NCI-H2196 (cell line): ENCODE measurements at regions not wholly inside any gene's neighbourhood (a gene's known extent, or its start where the extent isn't known, plus 50 kb on each side); places are given as distances from the start of the nearest gene placed in this dataset.
"Not testable (repeated sequence)": the region's sequence is repeated elsewhere in the genome, so short reads cannot be mapped to it uniquely, and the experiment has no call there.

Experiments used
- DNase-seq: peaks from one replicate; lab custom pipeline; 2025; ENCODE audit not compliant: unreplicated experiment; lab: John Stamatoyannopoulos, UW

- no peak for DNase-seq
Observed at GRCh38 chr18:66894851-66895250, 291.0 kb upstream of the CDH19 start.

- DNase-seq, result not testable (repeated sequence)
Observed at GRCh38 chr18:66892388-66892787, 288.5 kb upstream of the CDH19 start.

DNA sequence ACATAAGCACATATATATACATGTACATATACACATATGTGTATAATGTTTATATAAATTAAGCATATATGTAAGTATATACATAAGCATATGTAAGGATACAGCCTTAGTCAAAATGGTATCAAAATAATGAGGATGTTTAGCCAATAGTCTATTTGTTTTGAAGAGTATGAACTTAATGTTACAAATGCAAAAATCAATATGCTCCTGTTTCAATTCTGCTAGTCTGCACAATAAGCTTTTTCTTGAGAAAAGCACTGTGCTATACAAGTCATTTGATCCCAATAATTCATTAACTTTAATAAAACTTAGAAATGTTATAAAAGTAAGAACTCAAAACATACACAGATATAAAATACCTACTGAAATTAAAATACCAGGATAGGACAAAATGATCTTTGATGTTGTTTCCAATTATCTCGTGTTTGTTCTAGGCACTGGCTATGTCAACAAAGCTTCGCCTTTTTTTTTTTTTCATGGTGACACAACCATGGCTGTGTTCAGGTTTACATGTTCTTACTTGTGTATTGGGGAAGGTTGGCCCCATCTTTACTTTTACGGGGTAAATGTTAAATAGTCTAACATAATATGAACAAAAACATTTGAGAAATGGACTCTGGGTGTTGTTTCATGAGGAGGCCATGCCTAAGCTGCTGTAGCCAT is 271.1 kb upstream of the CDH19 start:
- no peak for DNase-seq

DNA sequence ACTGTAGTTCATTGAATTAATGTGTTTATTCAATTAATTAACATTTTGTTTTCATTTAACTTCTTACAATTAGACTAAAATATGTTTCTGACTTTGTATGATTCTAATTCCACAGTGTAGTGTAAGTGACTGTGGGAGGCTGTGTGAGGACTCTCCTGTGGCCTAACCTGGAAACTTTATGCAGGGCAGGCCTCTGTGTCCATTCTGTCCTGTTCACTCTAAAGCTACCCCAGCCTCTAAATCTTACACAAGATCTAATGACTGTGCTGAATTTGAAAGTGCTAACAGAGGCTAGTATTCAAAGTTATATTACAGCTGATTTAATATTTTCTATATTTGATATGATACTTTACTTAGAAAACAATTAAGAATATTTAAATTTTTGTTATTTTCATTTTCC is 270.5 kb upstream of the CDH19 start:
- no peak for DNase-seq

GRCh38 chr18:66873899-66874298 is 270.0 kb upstream of the CDH19 start:
- no peak for DNase-seq

DNA sequence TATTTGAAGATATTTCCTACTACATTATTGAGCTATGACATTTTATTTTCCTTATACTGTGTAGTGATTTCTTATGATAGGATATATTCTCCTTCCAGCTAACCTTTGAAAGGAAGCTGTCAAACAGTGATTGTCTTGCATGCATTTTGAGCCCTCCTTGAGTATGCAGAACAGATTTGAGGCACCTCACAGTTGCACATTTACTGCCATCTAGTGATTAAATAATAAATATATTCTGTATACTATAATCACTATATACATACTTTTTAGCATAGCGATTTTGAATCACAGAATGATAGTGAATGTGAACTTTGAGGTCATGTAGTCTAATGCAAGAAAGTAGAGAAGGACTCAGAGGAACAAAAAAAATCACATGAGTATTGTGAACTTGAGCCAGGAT is 268.4 kb upstream of the CDH19 start:
- DNase-seq, result peak; percentile 34

DNA sequence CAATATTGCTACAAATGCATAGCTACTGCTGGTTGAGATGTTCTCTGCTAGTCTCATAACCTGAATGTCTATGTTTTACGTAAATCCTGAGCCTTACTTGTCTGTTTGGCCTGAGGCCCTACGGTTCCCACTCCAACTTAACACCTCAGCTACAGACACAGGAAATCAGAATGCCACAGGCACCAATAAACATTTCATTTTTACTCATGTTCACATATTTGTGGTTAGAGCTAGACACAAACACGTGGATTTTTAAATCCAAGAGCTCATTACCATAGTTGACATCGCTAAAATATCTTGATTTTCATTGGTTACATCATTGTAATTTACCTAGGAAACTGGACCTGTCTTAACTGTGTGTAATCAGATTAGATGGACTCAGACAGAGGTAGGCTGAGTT is 263.8 kb upstream of the CDH19 start:
- DNase-seq, result no peak

- not testable (repeated sequence) for DNase-seq
Observed at GRCh38 chr18:66866427-66866940, 262.6 kb upstream of the CDH19 start.

DNA sequence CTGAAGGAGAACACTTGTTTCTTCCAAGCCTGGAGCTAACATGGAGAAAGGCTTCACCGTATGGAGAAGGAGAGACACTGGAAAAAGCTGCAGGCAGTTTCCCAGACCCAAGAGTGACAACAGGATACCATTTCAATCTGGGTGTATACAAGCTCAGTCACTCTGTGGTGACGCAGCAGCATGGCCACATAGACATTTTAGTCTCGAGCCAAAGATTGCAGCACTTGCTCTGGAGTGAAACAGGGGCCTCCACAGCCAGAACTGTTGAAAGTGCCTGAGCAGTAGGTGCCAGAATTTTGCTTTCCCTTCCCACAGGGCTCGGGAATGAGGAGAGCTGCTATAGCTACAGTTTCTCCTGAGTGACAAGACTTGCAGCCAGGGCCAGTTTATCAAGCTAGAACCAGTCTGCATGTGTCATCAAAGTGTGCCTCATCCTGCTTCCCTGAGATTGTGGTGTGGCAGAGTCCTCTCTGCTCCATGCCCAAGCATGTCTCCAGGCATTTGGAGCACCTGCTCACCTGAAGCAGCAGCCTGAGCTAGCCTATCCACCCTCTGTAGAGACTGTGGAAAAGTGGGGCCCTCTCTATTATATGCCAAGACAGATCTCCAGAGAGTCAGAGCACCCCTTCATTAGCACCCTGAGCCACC is 234.6 kb upstream of the CDH19 start:
- DNase-seq, result no peak

GRCh38 chr18:66833646-66834045 is 229.8 kb upstream of the CDH19 start:
- DNase-seq, result no peak

- no peak for DNase-seq
Observed at GRCh38 chr18:66826211-66826610, 222.3 kb upstream of the CDH19 start.

GRCh38 chr18:66825347-66825746 is 221.5 kb upstream of the CDH19 start:
- DNase-seq, result no peak

- DNase-seq, result no peak
Observed at GRCh38 chr18:66819235-66819634, 215.3 kb upstream of the CDH19 start.

- no peak for DNase-seq
Observed at GRCh38 chr18:66813138-66813537, 209.2 kb upstream of the CDH19 start.

DNA sequence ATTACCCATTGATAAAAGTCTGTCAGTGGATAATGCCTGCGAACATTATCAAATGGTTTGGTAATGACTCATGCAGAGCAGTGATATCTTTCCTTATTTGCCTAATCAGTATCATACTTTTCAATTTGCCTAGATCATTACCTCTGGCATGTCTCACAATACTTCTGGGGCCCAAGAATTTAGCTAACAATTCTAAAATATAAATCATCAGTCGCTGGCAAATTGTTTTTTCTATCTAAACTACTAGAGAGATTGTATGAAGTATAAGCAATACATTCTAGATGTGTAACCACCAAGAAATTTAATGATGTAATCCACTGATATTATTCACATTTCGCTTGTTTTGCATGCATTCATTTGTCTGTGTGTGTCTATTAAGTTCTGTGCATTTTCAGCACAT is 191.2 kb upstream of the CDH19 start:
- no peak for DNase-seq

GRCh38 chr18:66792466-66792865 is 188.6 kb upstream of the CDH19 start:
- no peak for DNase-seq

DNA sequence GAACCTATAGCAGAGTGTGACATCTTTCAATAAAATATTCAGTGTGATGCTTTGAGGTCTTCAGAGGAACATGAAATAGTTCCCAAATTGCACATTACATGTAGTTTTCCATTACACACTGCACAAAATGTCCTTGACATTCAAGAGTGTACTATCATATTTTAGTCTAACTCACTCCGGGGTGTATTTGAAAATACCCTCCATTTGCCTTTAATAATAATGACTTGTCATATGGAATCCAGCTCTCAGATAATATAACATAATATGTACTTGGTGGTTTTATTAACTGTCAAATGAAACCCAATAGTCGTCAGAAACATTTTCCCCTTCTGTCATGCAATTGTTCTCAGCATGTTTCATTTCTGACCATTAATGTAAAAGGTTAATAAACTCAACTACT is 176.7 kb upstream of the CDH19 start:
- no peak for DNase-seq

GRCh38 chr18:66778048-66778447 is 174.2 kb upstream of the CDH19 start:
- no peak for DNase-seq

- no peak for DNase-seq
Observed at GRCh38 chr18:66769375-66769774, 165.5 kb upstream of the CDH19 start.

GRCh38 chr18:66764230-66764629 is 160.3 kb upstream of the CDH19 start:
- no peak for DNase-seq

- DNase-seq, result no peak
Observed at GRCh38 chr18:66761166-66761565, 157.3 kb upstream of the CDH19 start.

GRCh38 chr18:66760559-66760958 is 156.7 kb upstream of the CDH19 start:
- DNase-seq, result no peak
